A673 (cell line): ENCODE measurements at regions not wholly inside any gene's neighbourhood (a gene's known extent, or its start where the extent isn't known, plus 50 kb on each side); places are given as distances from the start of the nearest gene placed in this dataset.

Experiments
- BruUV-seq: library from RNA; stranded (reverse); fragments of 400-500 nt; replicated peaks from 2 replicates; lab custom pipeline; 2021; lab: Mats Ljungman, UMichigan
- CTCF ChIA-PET: fragments of 300-600 bp; sonication (Branson Sonifier 250); formaldehyde crosslinking; loops from one replicate; lab custom pipeline; 2022; ENCODE audit warnings: antibody characterized with exemption; lab: Charles Lee
- POLR2A ChIA-PET: fragments of 300-600 bp; sonication (Branson Sonifier 250); formaldehyde crosslinking; loops from one replicate; lab custom pipeline; 2022; ENCODE audit warnings: antibody characterized with exemption; ENCODE audit not compliant: low non-redundant PET; lab: Charles Lee
- DNase-seq: peaks from one replicate; pipeline ENCODE4 v3.0.0-alpha.2; 2015; ENCODE audit warnings: low spot score
- H3K27ac ChIP-seq: fragments of 200-600 bp; sonication (generic); 2 replicates; pipeline ENCODE4 v1.5.1; 2016; ENCODE audit warnings: mixed run types, low read depth, mild to moderate bottlenecking, mixed read lengths, antibody characterized with exemption, low read length; ENCODE audit not compliant: poor library complexity, severe bottlenecking
- H3K27me3 ChIP-seq: fragments of 200-600 bp; sonication (generic); replicated peaks from 2 replicates; pipeline ENCODE4 v1.6.1; 2017; ENCODE audit warnings: mixed run types, low read depth, mild to moderate bottlenecking, mixed read lengths, antibody characterized with exemption, low read length; ENCODE audit not compliant: insufficient read depth, poor library complexity
- H3K36me3 ChIP-seq: fragments of 200-600 bp; sonication (generic); 2 replicates; pipeline ENCODE4 v1.6.1; 2016; ENCODE audit warnings: mixed run types, mild to moderate bottlenecking, mixed read lengths, antibody characterized with exemption, low read length; ENCODE audit not compliant: insufficient read depth, poor library complexity, severe bottlenecking
- H3K4me1 ChIP-seq: fragments of 200-600 bp; sonication (generic); 2 replicates; pipeline ENCODE4 v1.6.1; 2017; ENCODE audit warnings: mixed run types, mild to moderate bottlenecking, mixed read lengths, antibody characterized with exemption, low read length; ENCODE audit not compliant: insufficient read depth, poor library complexity, severe bottlenecking
- H3K4me3 ChIP-seq: fragments of 200-600 bp; sonication (generic); 2 replicates; pipeline ENCODE4 v1.5.1; 2016; ENCODE audit warnings: low read depth, mixed run types, mild to moderate bottlenecking, mixed read lengths, low read length; ENCODE audit not compliant: poor library complexity, severe bottlenecking
- H3K9me3 ChIP-seq: fragments of 200-600 bp; sonication (generic); 2 replicates; pipeline ENCODE4 v1.6.1; 2016; ENCODE audit warnings: mixed run types, low read depth, mild to moderate bottlenecking, mixed read lengths, antibody characterized with exemption, low read length; ENCODE audit not compliant: poor library complexity, severe bottlenecking
- EZH2 ChIP-seq: fragments of 200-600 bp; sonication (generic); IDR thresholded peaks from 2 replicates; pipeline ENCODE4 v1.6.1; 2017; ENCODE audit warnings: borderline replicate concordance, low read depth, mild to moderate bottlenecking, mixed read lengths, antibody characterized with exemption, low read length; ENCODE audit not compliant: poor library complexity, severe bottlenecking
- intact Hi-C: fragments of 100-400 bp; cut with micrococcal nuclease; formaldehyde crosslinking; loops from one replicate; pipeline ENCODE4 v1.10.0; 2022; ENCODE audit not compliant: unreplicated experiment
- TF ChIP-seq, protein P1 (sequence below): fragments of 300-800, 200-600 bp; sonication (generic); conservative IDR thresholded peaks from 2 replicates; pipeline ENCODE4 v1.5.1; 2017; ENCODE audit warnings: low read depth, mild to moderate bottlenecking, antibody characterized with exemption, low read length, moderate library complexity, mixed read lengths

- Histone ChIP-seq H3K36me3 (no peaks in the 10 kb centered on the region), H3K4me3 (no peak overlapping the region), H3K27ac (no peak overlapping the region), H3K27me3 (no peaks in the 10 kb centered on the region), H3K4me1 (no peaks in the 10 kb centered on the region), H3K9me3 (no peaks in the 10 kb centered on the region)
- CTCF ChIA-PET, result no interaction called here
- intact Hi-C loops, result no loop called here
- no TSS peak for BruUV-seq
- TF ChIP-seq, protein P1, sequence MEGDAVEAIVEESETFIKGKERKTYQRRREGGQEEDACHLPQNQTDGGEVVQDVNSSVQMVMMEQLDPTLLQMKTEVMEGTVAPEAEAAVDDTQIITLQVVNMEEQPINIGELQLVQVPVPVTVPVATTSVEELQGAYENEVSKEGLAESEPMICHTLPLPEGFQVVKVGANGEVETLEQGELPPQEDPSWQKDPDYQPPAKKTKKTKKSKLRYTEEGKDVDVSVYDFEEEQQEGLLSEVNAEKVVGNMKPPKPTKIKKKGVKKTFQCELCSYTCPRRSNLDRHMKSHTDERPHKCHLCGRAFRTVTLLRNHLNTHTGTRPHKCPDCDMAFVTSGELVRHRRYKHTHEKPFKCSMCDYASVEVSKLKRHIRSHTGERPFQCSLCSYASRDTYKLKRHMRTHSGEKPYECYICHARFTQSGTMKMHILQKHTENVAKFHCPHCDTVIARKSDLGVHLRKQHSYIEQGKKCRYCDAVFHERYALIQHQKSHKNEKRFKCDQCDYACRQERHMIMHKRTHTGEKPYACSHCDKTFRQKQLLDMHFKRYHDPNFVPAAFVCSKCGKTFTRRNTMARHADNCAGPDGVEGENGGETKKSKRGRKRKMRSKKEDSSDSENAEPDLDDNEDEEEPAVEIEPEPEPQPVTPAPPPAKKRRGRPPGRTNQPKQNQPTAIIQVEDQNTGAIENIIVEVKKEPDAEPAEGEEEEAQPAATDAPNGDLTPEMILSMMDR, result no peak
- TF ChIP-seq EZH2, result no peak
- POLR2A ChIA-PET, result no interaction called here
- no peak for DNase-seq
Observed at GRCh38 chr2:5945742-5946141, 253.6 kb downstream of the SOX11 start.

GRCh38 chr2:5946225-5947115, 254.3 kb downstream of the SOX11 start:
- ChIA-PET POLR2A (no interaction called here), CTCF (no interaction called here)
- no TSS peak for BruUV-seq
- Histone ChIP-seq H3K9me3 (no peaks in the 10 kb centered on the region), H3K4me3 (no peak overlapping the region), H3K4me1 (no peaks in the 10 kb centered on the region), H3K27me3 (no peaks in the 10 kb centered on the region), H3K27ac (no peak overlapping the region), H3K36me3 (no peaks in the 10 kb centered on the region)
- TF ChIP-seq EZH2, result no peak
- TF ChIP-seq, protein P1, result no peak
- DNase-seq, result no peak
- intact Hi-C loops, result no loop called here

GRCh38 chr2:5950736-5951135, 258.6 kb downstream of the SOX11 start:
- CTCF ChIA-PET, result no interaction called here
- POLR2A ChIA-PET, result no interaction called here
- Histone ChIP-seq H3K27me3 (no peaks in the 10 kb centered on the region), H3K4me1 (no peaks in the 10 kb centered on the region), H3K36me3 (no peaks in the 10 kb centered on the region), H3K4me3 (no peak overlapping the region), H3K27ac (no peak overlapping the region), H3K9me3 (no peaks in the 10 kb centered on the region)
- TF ChIP-seq, protein P1, result no peak
- TF ChIP-seq EZH2, result no peak
- intact Hi-C loops, result no loop called here
- no TSS peak for BruUV-seq
- DNase-seq, result no peak
